ENCODE measurements at regions not wholly inside any gene's neighbourhood (a gene's known extent, or its start where the extent isn't known, plus 50 kb on each side); places are given as distances from the start of the nearest gene placed in this dataset.

- H3K27ac Mint-ChIP-seq: no peak overlapping the region
- no peaks in the 10 kb centered on the region for H3K36me3 Mint-ChIP-seq
- Histone ChIP-seq H3K9me3 (replicated peaks in 1 of 2; ENCODE audit: control insufficient read depth in 1 of 2, insufficient read depth in 1 of 2, low read length in 2 of 2) (no peaks in the 10 kb centered on the region), H3K4me3 (replicated peaks in 1 of 3; ENCODE audit: low read depth in 2 of 3, low read length in 3 of 3) (no peak overlapping the region), H3K4me1 (ENCODE audit: control insufficient read depth in 1 of 2, insufficient read depth in 2 of 2, low read length in 2 of 2) (no peaks in the 10 kb centered on the region), H3K36me3 (replicated peaks in 1 of 2; ENCODE audit: control insufficient read depth in 1 of 2, insufficient read depth in 2 of 2, low read length in 2 of 2) (no peaks in the 10 kb centered on the region), H3K27ac (ENCODE audit: low read depth in 1 of 2, low read length in 2 of 2) (no peak overlapping the region), H3K4me2 (replicated peaks; ENCODE audit: extremely low read depth, low read length, poor library complexity, severe bottlenecking) (no peak overlapping the region), H4K20me1 (ENCODE audit: insufficient read depth, low read length) (no peaks in the 10 kb centered on the region), H3K27me3 (ENCODE audit: control insufficient read depth in 2 of 2, insufficient read depth in 2 of 2, low read length in 2 of 2) (peaks cover 6 to 34% of the 10 kb centered on the region in 2 donors), H3K9ac (ENCODE audit: insufficient read depth, low read length, poor library complexity, severe bottlenecking) (no peak overlapping the region), H3K79me2 (ENCODE audit: insufficient read depth, low read length) (no peaks in the 10 kb centered on the region), H2AFZ (ENCODE audit: insufficient read depth, low read depth, low read length, poor library complexity, severe bottlenecking) (no peak overlapping the region)
- H3K27me3 Mint-ChIP-seq (ENCODE audit: low read depth in 3 of 3): peaks cover 37 to 56% (median 43%) of the 10 kb centered on the region in 3 donors
- 88% methylated on average over 8 of the region's 8 CpGs for WGBS (ENCODE audit: insufficient coverage)
- TF ChIP-seq, protein P1, sequence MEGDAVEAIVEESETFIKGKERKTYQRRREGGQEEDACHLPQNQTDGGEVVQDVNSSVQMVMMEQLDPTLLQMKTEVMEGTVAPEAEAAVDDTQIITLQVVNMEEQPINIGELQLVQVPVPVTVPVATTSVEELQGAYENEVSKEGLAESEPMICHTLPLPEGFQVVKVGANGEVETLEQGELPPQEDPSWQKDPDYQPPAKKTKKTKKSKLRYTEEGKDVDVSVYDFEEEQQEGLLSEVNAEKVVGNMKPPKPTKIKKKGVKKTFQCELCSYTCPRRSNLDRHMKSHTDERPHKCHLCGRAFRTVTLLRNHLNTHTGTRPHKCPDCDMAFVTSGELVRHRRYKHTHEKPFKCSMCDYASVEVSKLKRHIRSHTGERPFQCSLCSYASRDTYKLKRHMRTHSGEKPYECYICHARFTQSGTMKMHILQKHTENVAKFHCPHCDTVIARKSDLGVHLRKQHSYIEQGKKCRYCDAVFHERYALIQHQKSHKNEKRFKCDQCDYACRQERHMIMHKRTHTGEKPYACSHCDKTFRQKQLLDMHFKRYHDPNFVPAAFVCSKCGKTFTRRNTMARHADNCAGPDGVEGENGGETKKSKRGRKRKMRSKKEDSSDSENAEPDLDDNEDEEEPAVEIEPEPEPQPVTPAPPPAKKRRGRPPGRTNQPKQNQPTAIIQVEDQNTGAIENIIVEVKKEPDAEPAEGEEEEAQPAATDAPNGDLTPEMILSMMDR (IDR thresholded peaks at IDR 0.05): no peak
- H3K9me3 Mint-ChIP-seq: no peaks in the 10 kb centered on the region
- peak overlapping the region in 1 of 2 donors; percentile 53 for H3K4me3 Mint-ChIP-seq
- no peaks in the 10 kb centered on the region for H3K4me1 Mint-ChIP-seq
- intact Hi-C loops (cut with micrococcal nuclease): no loop called here
- DNase-seq: no peak
Observed at GRCh38 chr3:127137113-127137512, 55.8 kb upstream of the PRR23E start.

GRCh38 chr3:127137757-127138536 lies 55.0 kb upstream of the PRR23E start:
- H3K9me3 Mint-ChIP-seq: peaks cover 0 to under 1% (median 0%) of the 10 kb centered on the region in 7 donors
- Histone ChIP-seq H3K27me3 (ENCODE audit: control insufficient read depth in 2 of 2, insufficient read depth in 2 of 2, low read length in 2 of 2) (peaks cover 6 to 34% of the 10 kb centered on the region in 2 donors), H4K20me1 (ENCODE audit: insufficient read depth, low read length) (no peaks in the 10 kb centered on the region), H3K79me2 (ENCODE audit: insufficient read depth, low read length) (no peaks in the 10 kb centered on the region), H3K4me1 (ENCODE audit: control insufficient read depth in 1 of 2, insufficient read depth in 2 of 2, low read length in 2 of 2) (no peaks in the 10 kb centered on the region), H3K9ac (ENCODE audit: insufficient read depth, low read length, poor library complexity, severe bottlenecking) (no peak overlapping the region), H3K36me3 (replicated peaks in 1 of 2; ENCODE audit: control insufficient read depth in 1 of 2, insufficient read depth in 2 of 2, low read length in 2 of 2) (no peaks in the 10 kb centered on the region), H3K4me2 (replicated peaks; ENCODE audit: extremely low read depth, low read length, poor library complexity, severe bottlenecking) (no peak overlapping the region), H3K4me3 (replicated peaks in 1 of 3; ENCODE audit: low read depth in 2 of 3, low read length in 3 of 3) (no peak overlapping the region), H3K27ac (ENCODE audit: low read depth in 1 of 2, low read length in 2 of 2) (no peak overlapping the region), H2AFZ (ENCODE audit: insufficient read depth, low read depth, low read length, poor library complexity, severe bottlenecking) (no peak overlapping the region), H3K9me3 (replicated peaks in 1 of 2; ENCODE audit: control insufficient read depth in 1 of 2, insufficient read depth in 1 of 2, low read length in 2 of 2) (no peaks in the 10 kb centered on the region)
- TF ChIP-seq, protein P1 (IDR thresholded peaks at IDR 0.05): no peak
- H3K27ac Mint-ChIP-seq: peak overlapping the region in 2 of 7 donors; percentile 2 to 82
- no peak for DNase-seq
- peaks cover 35 to 51% (median 39%) of the 10 kb centered on the region in 3 donors for H3K27me3 Mint-ChIP-seq (ENCODE audit: low read depth in 3 of 3)
- WGBS (ENCODE audit: insufficient coverage): 84% methylated on average over 6 of the region's 11 CpGs
- intact Hi-C loops (cut with micrococcal nuclease): no loop called here
- no peaks in the 10 kb centered on the region for H3K4me1 Mint-ChIP-seq
- no peaks in the 10 kb centered on the region for H3K36me3 Mint-ChIP-seq
- peak overlapping the region in 1 of 2 donors; percentile 7 for H3K4me3 Mint-ChIP-seq

All from CD14-positive monocyte (primary cell).